Mesendoderm (in vitro differentiated cells): ENCODE measurements at regions not wholly inside any gene's neighbourhood (a gene's known extent, or its start where the extent isn't known, plus 50 kb on each side); places are given as distances from the start of the nearest gene placed in this dataset.
"Not testable (repeated sequence)": the region's sequence is repeated elsewhere in the genome, so short reads cannot be mapped to it uniquely, and the experiment has no call there.

Experiments used
- DNase-seq: peaks from one replicate; pipeline ENCODE4 v3.0.0; 2013
- H2AK5ac ChIP-seq: 2 replicates; pipeline ENCODE4 v1.6.1; 2013; ENCODE audit warnings: low read length, inconsistent platforms
- H2BK120ac ChIP-seq: 2 replicates; pipeline ENCODE4 v1.6.1; 2013; ENCODE audit warnings: low read depth, mild to moderate bottlenecking, low read length, moderate library complexity, mixed read lengths
- H2BK15ac ChIP-seq: replicated peaks from 2 replicates; pipeline ENCODE4 v1.6.1; 2013; ENCODE audit warnings: low read depth, mild to moderate bottlenecking, moderate library complexity
- H2BK5ac ChIP-seq: 2 replicates; pipeline ENCODE4 v1.6.1; 2013; ENCODE audit warnings: low read length, inconsistent platforms
- H3K18ac ChIP-seq: 2 replicates; pipeline ENCODE4 v1.6.1; 2013; ENCODE audit warnings: mild to moderate bottlenecking, low read length, mixed read lengths
- H3K23ac ChIP-seq: one replicate; pipeline ENCODE4 v1.6.1; 2013; ENCODE audit warnings: low read length
- H3K27ac ChIP-seq: 2 replicates; pipeline ENCODE4 v1.5.1; 2013; ENCODE audit warnings: low read depth, mild to moderate bottlenecking, inconsistent platforms, low read length, moderate library complexity
- H3K27me3 ChIP-seq: 2 replicates; pipeline ENCODE4 v1.6.1; 2013; ENCODE audit warnings: low read length, control low read depth, mild to moderate bottlenecking, inconsistent platforms; ENCODE audit not compliant: insufficient read depth, poor library complexity
- H3K36me3 ChIP-seq: 2 replicates; pipeline ENCODE4 v1.6.1; 2013; ENCODE audit warnings: low read length, inconsistent platforms; ENCODE audit not compliant: control insufficient read depth, insufficient read depth
- H3K4ac ChIP-seq: one replicate; pipeline ENCODE4 v1.6.1; 2013; ENCODE audit warnings: low read depth, mild to moderate bottlenecking, low read length, moderate library complexity
- H3K4me1 ChIP-seq: 2 replicates; pipeline ENCODE4 v1.6.1; 2013; ENCODE audit warnings: low read depth, low read length, inconsistent platforms; ENCODE audit not compliant: control insufficient read depth
- H3K4me2 ChIP-seq: 2 replicates; pipeline ENCODE4 v1.6.1; 2013; ENCODE audit warnings: low read length
- H3K4me3 ChIP-seq: 2 replicates; pipeline ENCODE4 v1.5.1; 2013; ENCODE audit warnings: mild to moderate bottlenecking, low read length
- H3K56ac ChIP-seq: one replicate; pipeline ENCODE4 v1.6.1; 2013; ENCODE audit warnings: low read length
- H3K79me1 ChIP-seq: 2 replicates; pipeline ENCODE4 v1.6.1; 2013; ENCODE audit warnings: low read length, inconsistent platforms
- H3K79me2 ChIP-seq: 2 replicates; pipeline ENCODE4 v1.6.1; 2013; ENCODE audit warnings: mild to moderate bottlenecking, low read length; ENCODE audit not compliant: control insufficient read depth, insufficient read depth
- H3K9ac ChIP-seq: 2 replicates; pipeline ENCODE4 v1.6.1; 2013; ENCODE audit warnings: low read length, inconsistent platforms
- H4K5ac ChIP-seq: one replicate; pipeline ENCODE4 v1.6.1; 2013; ENCODE audit warnings: low read length
- H4K8ac ChIP-seq: one replicate; pipeline ENCODE4 v1.6.1; 2013; ENCODE audit warnings: low read depth, mild to moderate bottlenecking, control low read depth, low read length, moderate library complexity
- WGBS: extraction: QIAGEN DNeasy Blood & Tissue Kit; methylation state at CpG from one replicate; pipeline ENCODE4 v1.1.7; 2013; ENCODE audit warnings: low lambda C conversion rate, missing lambda C conversion rate; ENCODE audit not compliant: insufficient coverage; ENCODE audit errors: extremely low coverage; 5-methylcytosine and 5-hydroxymethylcytosine counted together

DNA sequence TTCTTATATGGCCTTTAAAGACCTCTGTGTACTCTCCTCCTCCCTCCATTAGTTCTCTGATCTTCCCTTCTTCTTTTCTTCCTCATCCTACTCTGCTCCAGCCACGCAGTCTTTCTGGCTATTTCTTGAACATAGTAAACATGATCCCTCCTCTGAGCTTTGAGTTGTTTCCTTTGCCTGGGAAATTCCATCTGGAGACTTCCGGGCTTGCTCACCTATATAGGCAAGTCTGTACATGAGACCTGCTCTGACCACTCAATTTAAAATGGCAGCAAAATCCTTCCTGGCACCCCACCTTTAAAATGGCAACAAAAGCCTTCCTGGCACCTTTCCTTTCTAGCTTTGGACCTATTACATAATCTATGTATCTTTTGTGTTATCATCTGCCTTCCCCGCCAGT is 94.4 kb downstream of the SPDYE17 start:
- H2AK5ac ChIP-seq, H2BK15ac ChIP-seq, H4K8ac ChIP-seq, H2BK120ac ChIP-seq, H2BK5ac ChIP-seq, H3K27ac ChIP-seq, H3K79me1 ChIP-seq, H3K56ac ChIP-seq, H3K36me3 ChIP-seq, DNase-seq, H3K23ac ChIP-seq, H3K4ac ChIP-seq, H3K4me1 ChIP-seq, H3K27me3 ChIP-seq, H3K4me3 ChIP-seq, H3K4me2 ChIP-seq, H3K9ac ChIP-seq, H3K18ac ChIP-seq, H4K5ac ChIP-seq, H3K79me2 ChIP-seq: not testable (repeated sequence)
- WGBS = no CpG with 5 or more reads among the region's 3 CpGs

DNA sequence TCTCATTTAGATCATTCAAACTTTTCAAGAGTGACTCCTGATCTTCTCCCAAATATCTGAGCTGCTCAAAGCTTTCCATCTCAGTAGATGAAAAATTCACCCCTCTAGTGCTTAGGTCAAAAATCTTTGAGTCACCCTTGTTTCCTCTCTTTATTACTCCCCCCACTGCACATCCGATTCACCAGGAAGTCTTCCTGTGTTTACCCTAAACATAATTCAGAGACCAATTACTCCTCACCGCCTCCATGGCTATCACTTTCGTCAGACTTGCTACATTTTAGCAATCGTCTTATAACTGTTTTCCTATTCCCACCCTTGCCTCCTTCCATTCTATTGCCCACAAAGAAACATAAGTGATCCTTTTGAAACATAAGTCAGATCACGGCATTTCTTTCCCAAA is 94.8 kb downstream of the SPDYE17 start:
- H4K5ac ChIP-seq, H3K9ac ChIP-seq, H3K18ac ChIP-seq, H3K56ac ChIP-seq, H3K4me2 ChIP-seq, H3K27ac ChIP-seq, H3K79me2 ChIP-seq, H2BK15ac ChIP-seq, H2AK5ac ChIP-seq, H2BK120ac ChIP-seq, H3K4me1 ChIP-seq, H3K4ac ChIP-seq, H3K36me3 ChIP-seq, DNase-seq, H3K79me1 ChIP-seq, H2BK5ac ChIP-seq, H4K8ac ChIP-seq, H3K4me3 ChIP-seq, H3K23ac ChIP-seq, H3K27me3 ChIP-seq: not testable (repeated sequence)
- no CpG with 5 or more reads among the region's 5 CpGs for WGBS

DNA sequence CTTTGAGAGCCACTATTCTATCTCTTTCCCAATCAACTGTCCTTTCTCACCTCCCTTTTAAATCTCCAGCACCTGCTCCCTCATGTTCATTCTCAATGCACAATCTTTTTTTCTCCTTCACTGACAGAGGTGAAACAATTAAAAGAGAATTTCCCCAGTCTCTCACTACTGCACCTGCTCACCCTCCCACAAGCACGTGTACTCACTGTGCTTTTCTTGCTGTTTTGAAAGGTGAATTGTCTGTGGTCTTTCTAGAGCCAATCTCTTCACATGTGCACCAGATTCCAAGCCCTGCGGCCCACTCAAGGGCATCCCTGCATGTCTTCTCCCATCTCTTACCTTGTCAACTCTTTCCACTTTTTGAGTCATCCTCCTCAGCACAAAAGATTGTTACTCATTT is 95.8 kb downstream of the SPDYE17 start:
- H3K27me3 ChIP-seq, H3K27ac ChIP-seq, H3K79me1 ChIP-seq, H3K79me2 ChIP-seq, H3K23ac ChIP-seq, H2AK5ac ChIP-seq, H3K4me3 ChIP-seq, DNase-seq, H4K5ac ChIP-seq, H3K4me2 ChIP-seq, H2BK15ac ChIP-seq, H2BK120ac ChIP-seq, H3K9ac ChIP-seq, H4K8ac ChIP-seq, H3K36me3 ChIP-seq, H3K18ac ChIP-seq, H3K4me1 ChIP-seq, H3K56ac ChIP-seq, H2BK5ac ChIP-seq, H3K4ac ChIP-seq: not testable (repeated sequence)
- WGBS = no CpG with 5 or more reads among the region's 2 CpGs

DNA sequence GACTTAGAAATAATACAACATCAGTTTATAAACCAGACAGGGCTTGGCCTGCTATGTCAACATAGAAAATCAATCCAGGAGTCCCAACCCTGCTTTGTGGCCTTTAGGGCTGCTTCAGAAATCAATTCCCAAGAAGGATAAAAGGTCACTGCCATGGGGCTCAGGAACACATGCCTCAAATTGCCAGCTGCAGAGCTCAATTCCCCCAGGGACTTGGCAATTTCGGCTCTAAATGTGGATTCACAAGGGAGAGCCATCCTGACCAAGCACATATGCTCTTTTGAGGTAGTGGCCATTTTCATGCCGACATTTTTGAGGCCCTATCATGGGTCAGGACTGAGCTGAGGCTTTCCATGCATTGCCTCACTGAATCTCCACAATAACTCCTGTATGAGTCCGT is 97.5 kb downstream of the SPDYE17 start:
- H3K79me2 ChIP-seq, DNase-seq: not testable (repeated sequence)
- WGBS = no CpG with 5 or more reads among the region's 3 CpGs

DNA sequence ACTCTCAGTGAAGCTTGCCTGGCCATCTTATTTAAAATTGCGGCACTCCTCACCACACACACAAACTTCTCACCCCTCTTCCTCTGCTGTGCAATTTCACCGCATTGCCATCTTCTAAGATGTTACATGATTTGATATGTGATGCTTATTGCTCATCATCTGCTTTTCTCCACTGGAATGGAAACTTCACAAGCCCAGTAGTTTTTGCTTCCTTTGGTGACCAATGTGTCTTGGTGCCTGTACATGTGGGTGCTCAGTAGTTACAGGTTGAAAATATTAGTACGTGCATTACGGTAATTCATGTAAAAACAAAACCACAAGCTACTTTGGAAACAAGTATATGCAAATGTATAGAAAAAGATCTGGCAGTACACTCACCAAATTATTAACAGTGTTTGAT is 99.2 kb downstream of the SPDYE17 start:
- H2BK15ac ChIP-seq, H4K8ac ChIP-seq, H2BK120ac ChIP-seq, H3K4ac ChIP-seq, H3K36me3 ChIP-seq, H3K79me1 ChIP-seq, DNase-seq, H3K23ac ChIP-seq, H3K79me2 ChIP-seq, H2AK5ac ChIP-seq, H3K27me3 ChIP-seq, H3K4me1 ChIP-seq, H3K27ac ChIP-seq, H3K4me2 ChIP-seq, H3K4me3 ChIP-seq, H2BK5ac ChIP-seq, H3K18ac ChIP-seq, H3K9ac ChIP-seq, H4K5ac ChIP-seq, H3K56ac ChIP-seq: not testable (repeated sequence)
- whole genome bisulfite sequencing = no CpG with 5 or more reads among the region's 4 CpGs

More for the DNA sequence above, 97.5 kb downstream of the SPDYE17 start:
- not testable (repeated sequence) for H3K9ac ChIP-seq, H2BK5ac ChIP-seq, H3K27ac ChIP-seq, H3K79me1 ChIP-seq, H3K4ac ChIP-seq, H3K4me1 ChIP-seq, H2AK5ac ChIP-seq, H4K8ac ChIP-seq, H3K4me2 ChIP-seq, H3K27me3 ChIP-seq, H2BK15ac ChIP-seq, H3K23ac ChIP-seq, H3K4me3 ChIP-seq, H3K56ac ChIP-seq, H3K36me3 ChIP-seq, H3K18ac ChIP-seq, H4K5ac ChIP-seq, H2BK120ac ChIP-seq

DNA sequence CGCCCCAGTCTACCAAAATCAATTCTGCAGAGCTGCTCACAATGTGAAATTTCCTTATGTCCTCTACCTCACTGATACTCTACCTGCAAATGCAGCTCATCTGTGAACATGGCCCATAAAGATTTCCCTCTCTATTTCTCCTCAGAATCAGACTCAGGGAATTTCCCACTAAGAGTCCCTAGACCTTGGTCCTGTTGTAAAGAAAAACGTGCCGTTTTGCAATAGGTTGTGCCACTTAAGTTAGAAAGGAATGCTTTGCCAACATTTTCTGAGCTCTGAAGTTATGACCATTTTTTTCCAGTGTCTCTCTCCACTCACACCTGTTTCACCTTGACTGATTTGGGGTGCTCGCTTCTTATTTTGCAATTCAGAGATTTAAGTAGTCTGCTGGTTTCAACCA is 100.7 kb downstream of the SPDYE17 start:
- H3K79me1 ChIP-seq, H3K9ac ChIP-seq, H3K79me2 ChIP-seq, H3K23ac ChIP-seq, H3K27me3 ChIP-seq, H4K5ac ChIP-seq, H3K4me1 ChIP-seq, H2BK120ac ChIP-seq, H3K4ac ChIP-seq, H3K36me3 ChIP-seq, H2BK15ac ChIP-seq, H4K8ac ChIP-seq, H3K4me2 ChIP-seq, H2AK5ac ChIP-seq, DNase-seq, H3K18ac ChIP-seq, H3K27ac ChIP-seq, H3K4me3 ChIP-seq, H3K56ac ChIP-seq, H2BK5ac ChIP-seq: not testable (repeated sequence)
- WGBS = no CpG with 5 or more reads among the region's 4 CpGs
